ENCODE measurements at regions not wholly inside any gene's neighbourhood (a gene's known extent, or its start where the extent isn't known, plus 50 kb on each side); places are given as distances from the start of the nearest gene placed in this dataset.

DNA sequence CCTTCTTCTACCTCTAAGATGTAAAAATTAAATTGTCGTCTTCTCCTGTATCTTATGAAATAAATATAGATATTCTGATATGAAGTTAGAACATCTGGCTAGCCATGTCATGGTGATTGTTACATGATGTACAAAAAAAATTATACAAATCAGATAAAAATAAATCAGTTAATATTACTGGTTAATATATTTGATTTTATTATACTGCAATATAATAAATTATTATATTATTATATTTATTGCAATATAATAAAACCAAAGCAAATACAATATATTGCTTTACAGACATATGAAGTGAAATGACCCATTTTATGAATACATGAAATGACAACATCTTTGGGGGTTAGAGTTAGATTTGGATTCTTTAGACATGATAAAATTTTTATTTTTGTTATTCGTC lies 72.3 kb upstream of the NAALADL2 start:
- TF ChIP-seq TAF1 (IDR thresholded peaks at IDR 0.05; ENCODE audit: borderline replicate concordance, insufficient read depth, low read length) (no peak), FOXP2 (optimal IDR thresholded peaks at IDR 0.05; ENCODE audit: borderline replicate concordance, extremely low read depth, extremely low read length, insufficient read depth) (no peak), POLR2AphosphoS5 (IDR thresholded peaks at IDR 0.05; ENCODE audit: low read depth, low read length) (no peak), SIN3A (IDR thresholded peaks at IDR 0.05; ENCODE audit: borderline replicate concordance, insufficient read depth, low read length) (no peak)
- TF ChIP-seq, protein P1, sequence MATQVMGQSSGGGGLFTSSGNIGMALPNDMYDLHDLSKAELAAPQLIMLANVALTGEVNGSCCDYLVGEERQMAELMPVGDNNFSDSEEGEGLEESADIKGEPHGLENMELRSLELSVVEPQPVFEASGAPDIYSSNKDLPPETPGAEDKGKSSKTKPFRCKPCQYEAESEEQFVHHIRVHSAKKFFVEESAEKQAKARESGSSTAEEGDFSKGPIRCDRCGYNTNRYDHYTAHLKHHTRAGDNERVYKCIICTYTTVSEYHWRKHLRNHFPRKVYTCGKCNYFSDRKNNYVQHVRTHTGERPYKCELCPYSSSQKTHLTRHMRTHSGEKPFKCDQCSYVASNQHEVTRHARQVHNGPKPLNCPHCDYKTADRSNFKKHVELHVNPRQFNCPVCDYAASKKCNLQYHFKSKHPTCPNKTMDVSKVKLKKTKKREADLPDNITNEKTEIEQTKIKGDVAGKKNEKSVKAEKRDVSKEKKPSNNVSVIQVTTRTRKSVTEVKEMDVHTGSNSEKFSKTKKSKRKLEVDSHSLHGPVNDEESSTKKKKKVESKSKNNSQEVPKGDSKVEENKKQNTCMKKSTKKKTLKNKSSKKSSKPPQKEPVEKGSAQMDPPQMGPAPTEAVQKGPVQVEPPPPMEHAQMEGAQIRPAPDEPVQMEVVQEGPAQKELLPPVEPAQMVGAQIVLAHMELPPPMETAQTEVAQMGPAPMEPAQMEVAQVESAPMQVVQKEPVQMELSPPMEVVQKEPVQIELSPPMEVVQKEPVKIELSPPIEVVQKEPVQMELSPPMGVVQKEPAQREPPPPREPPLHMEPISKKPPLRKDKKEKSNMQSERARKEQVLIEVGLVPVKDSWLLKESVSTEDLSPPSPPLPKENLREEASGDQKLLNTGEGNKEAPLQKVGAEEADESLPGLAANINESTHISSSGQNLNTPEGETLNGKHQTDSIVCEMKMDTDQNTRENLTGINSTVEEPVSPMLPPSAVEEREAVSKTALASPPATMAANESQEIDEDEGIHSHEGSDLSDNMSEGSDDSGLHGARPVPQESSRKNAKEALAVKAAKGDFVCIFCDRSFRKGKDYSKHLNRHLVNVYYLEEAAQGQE (IDR thresholded peaks at IDR 0.05; ENCODE audit: insufficient read depth in 1 of 2, low read depth in 2 of 2, low read length in 2 of 2): no peak

DNA sequence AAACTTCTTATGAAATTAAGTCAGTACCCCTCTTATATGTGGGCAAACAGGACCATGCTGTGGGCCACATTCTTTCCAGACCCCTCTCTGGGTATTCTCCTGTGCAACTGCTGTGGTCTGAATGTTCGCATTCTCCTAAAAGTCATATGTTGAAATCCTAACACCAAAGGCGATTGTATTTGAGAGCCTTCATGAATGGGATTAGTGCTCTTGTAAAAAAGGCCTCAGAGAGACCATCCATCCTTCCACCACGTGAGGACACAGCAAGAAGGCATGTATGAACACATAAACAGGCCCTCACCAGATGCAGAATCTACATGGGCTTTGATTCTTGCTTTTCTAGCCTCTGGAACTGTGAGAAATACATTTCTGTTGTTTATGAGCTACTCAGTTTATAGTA lies 68.0 kb upstream of the NAALADL2 start:
- TF ChIP-seq, protein P1 (IDR thresholded peaks at IDR 0.05; ENCODE audit: insufficient read depth in 1 of 2, low read depth in 2 of 2, low read length in 2 of 2): no peak
- no peak for TF ChIP-seq TAF1 (IDR thresholded peaks at IDR 0.05; ENCODE audit: borderline replicate concordance, insufficient read depth, low read length)
- no peak for TF ChIP-seq POLR2AphosphoS5 (IDR thresholded peaks at IDR 0.05; ENCODE audit: low read depth, low read length)
- no peak for TF ChIP-seq SIN3A (IDR thresholded peaks at IDR 0.05; ENCODE audit: borderline replicate concordance, insufficient read depth, low read length)
- no peak for TF ChIP-seq FOXP2 (optimal IDR thresholded peaks at IDR 0.05; ENCODE audit: borderline replicate concordance, extremely low read depth, extremely low read length, insufficient read depth)

DNA sequence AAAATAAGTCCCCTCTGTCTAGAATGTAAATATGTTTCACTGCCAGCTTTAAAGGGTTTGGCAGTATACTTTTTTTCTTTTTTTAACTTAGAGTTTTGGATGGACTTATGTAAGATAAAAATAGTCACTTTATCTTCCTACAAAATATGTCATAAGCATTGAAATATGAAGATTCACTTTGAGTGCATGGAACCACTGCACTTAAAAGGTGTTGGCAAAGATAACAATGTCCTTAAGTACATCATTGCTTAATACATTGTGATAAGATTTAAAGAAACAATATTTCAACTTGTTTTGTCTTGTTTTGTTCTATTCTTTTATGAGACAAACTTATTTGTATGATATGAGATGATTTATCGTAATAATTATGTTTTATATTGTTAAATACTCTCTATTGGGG lies 66.3 kb upstream of the NAALADL2 start:
- no peak for TF ChIP-seq SIN3A (IDR thresholded peaks at IDR 0.05; ENCODE audit: borderline replicate concordance, insufficient read depth, low read length)
- TF ChIP-seq TAF1 (IDR thresholded peaks at IDR 0.05; ENCODE audit: borderline replicate concordance, insufficient read depth, low read length): no peak
- TF ChIP-seq, protein P1 (IDR thresholded peaks at IDR 0.05; ENCODE audit: insufficient read depth in 1 of 2, low read depth in 2 of 2, low read length in 2 of 2): no peak
- TF ChIP-seq FOXP2 (optimal IDR thresholded peaks at IDR 0.05; ENCODE audit: borderline replicate concordance, extremely low read depth, extremely low read length, insufficient read depth): no peak
- no peak for TF ChIP-seq POLR2AphosphoS5 (IDR thresholded peaks at IDR 0.05; ENCODE audit: low read depth, low read length)
